Breast epithelium (tissue), 3 donors: ENCODE measurements at regions not wholly inside any gene's neighbourhood (a gene's known extent, or its start where the extent isn't known, plus 50 kb on each side); places are given as distances from the start of the nearest gene placed in this dataset.

Source experiments
- POLR2A ChIP-seq: fragments of 450-650 bp; IDR thresholded peaks from one replicate; pipeline ENCODE4 v1.6.1; 2016; ENCODE audit warnings: antibody characterized with exemption, mild to moderate bottlenecking, moderate library complexity
- POLR2AphosphoS5 ChIP-seq, 3 donors: sonication (generic); formaldehyde crosslinking; IDR thresholded peaks; one replicate each; pipeline ENCODE4 v1.6.1; 2017; ENCODE audit warnings: antibody characterized with exemption in 3 of 3
- TF ChIP-seq, protein P1 (sequence below), 3 donors: fragments of 450-650 bp; IDR thresholded peaks; one replicate each; pipeline ENCODE4 v1.5.1; 2016 to 2017; ENCODE audit warnings: antibody characterized with exemption in 3 of 3, mild to moderate bottlenecking in 3 of 3, moderate library complexity in 3 of 3

- TF ChIP-seq, protein P1, sequence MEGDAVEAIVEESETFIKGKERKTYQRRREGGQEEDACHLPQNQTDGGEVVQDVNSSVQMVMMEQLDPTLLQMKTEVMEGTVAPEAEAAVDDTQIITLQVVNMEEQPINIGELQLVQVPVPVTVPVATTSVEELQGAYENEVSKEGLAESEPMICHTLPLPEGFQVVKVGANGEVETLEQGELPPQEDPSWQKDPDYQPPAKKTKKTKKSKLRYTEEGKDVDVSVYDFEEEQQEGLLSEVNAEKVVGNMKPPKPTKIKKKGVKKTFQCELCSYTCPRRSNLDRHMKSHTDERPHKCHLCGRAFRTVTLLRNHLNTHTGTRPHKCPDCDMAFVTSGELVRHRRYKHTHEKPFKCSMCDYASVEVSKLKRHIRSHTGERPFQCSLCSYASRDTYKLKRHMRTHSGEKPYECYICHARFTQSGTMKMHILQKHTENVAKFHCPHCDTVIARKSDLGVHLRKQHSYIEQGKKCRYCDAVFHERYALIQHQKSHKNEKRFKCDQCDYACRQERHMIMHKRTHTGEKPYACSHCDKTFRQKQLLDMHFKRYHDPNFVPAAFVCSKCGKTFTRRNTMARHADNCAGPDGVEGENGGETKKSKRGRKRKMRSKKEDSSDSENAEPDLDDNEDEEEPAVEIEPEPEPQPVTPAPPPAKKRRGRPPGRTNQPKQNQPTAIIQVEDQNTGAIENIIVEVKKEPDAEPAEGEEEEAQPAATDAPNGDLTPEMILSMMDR (IDR thresholded peaks at IDR 0.05), result no peak
- no peak for TF ChIP-seq POLR2AphosphoS5 (IDR thresholded peaks at IDR 0.05)
- no peak for TF ChIP-seq POLR2A
Measured at GRCh38 chr4:43718369-43718768, 730.2 kb downstream of the KCTD8 start.
